ENCODE measurements at regions not wholly inside any gene's neighbourhood (a gene's known extent, or its start where the extent isn't known, plus 50 kb on each side); places are given as distances from the start of the nearest gene placed in this dataset.

- Histone ChIP-seq H3K4me3 (ENCODE audit: insufficient read depth, low read length) (no peak overlapping the region), H4K20me1 (ENCODE audit: insufficient read depth, low read length) (no peaks in the 10 kb centered on the region), H3K4me1 (ENCODE audit: insufficient read depth, low read length) (no peaks in the 10 kb centered on the region), H3K27ac (ENCODE audit: low read depth, low read length) (no peak overlapping the region), H3K79me2 (ENCODE audit: insufficient read depth, low read length) (no peaks in the 10 kb centered on the region), H3K36me3 (ENCODE audit: insufficient read depth, low read length) (no peaks in the 10 kb centered on the region), H3K27me3 (ENCODE audit: insufficient read depth, low read length) (no peaks in the 10 kb centered on the region), H3K4me2 (ENCODE audit: insufficient read depth, low read length) (no peak overlapping the region), H2AFZ (ENCODE audit: low read length) (no peak overlapping the region), H3K9me3 (ENCODE audit: low read depth, low read length) (no peaks in the 10 kb centered on the region)
- DNase-seq (ENCODE audit: insufficient read length, low spot score, missing footprints) = no peak
- TF ChIP-seq CTCF (IDR thresholded peaks at IDR 0.05; ENCODE audit: extremely low read depth, low read depth, low read length) = no peak
Observed at GRCh38 chr2:65765376-65765775, 333.0 kb upstream of the SPRED2 start.

- no peak for TF ChIP-seq CTCF (IDR thresholded peaks at IDR 0.05; ENCODE audit: extremely low read depth, low read depth, low read length)
- H3K27me3 ChIP-seq (ENCODE audit: insufficient read depth, low read length) = no peaks in the 10 kb centered on the region
Observed at GRCh38 chr2:65762068-65762467, 329.7 kb upstream of the SPRED2 start.

GRCh38 chr2:65754219-65754618 is 321.8 kb upstream of the SPRED2 start:
- H3K27me3 ChIP-seq (ENCODE audit: insufficient read depth, low read length) = no peaks in the 10 kb centered on the region
- no peaks in the 10 kb centered on the region for H3K9me3 ChIP-seq (ENCODE audit: low read depth, low read length)
- no peak for DNase-seq (ENCODE audit: insufficient read length, low spot score, missing footprints)
- no peaks in the 10 kb centered on the region for H3K4me1 ChIP-seq (ENCODE audit: insufficient read depth, low read length)
- no peak for TF ChIP-seq CTCF (IDR thresholded peaks at IDR 0.05; ENCODE audit: extremely low read depth, low read depth, low read length)
- no peak overlapping the region for H3K4me3 ChIP-seq (ENCODE audit: insufficient read depth, low read length)
- no peaks in the 10 kb centered on the region for H3K79me2 ChIP-seq (ENCODE audit: insufficient read depth, low read length)
- H3K36me3 ChIP-seq (ENCODE audit: insufficient read depth, low read length) = no peaks in the 10 kb centered on the region
- no peak overlapping the region for H3K4me2 ChIP-seq (ENCODE audit: insufficient read depth, low read length)
- no peak overlapping the region for H2AFZ ChIP-seq (ENCODE audit: low read length)
- H3K27ac ChIP-seq (ENCODE audit: low read depth, low read length) = no peak overlapping the region
- no peaks in the 10 kb centered on the region for H4K20me1 ChIP-seq (ENCODE audit: insufficient read depth, low read length)

More at GRCh38 chr2:65762068-65762467, 329.7 kb upstream of the SPRED2 start:
- no peaks in the 10 kb centered on the region for H4K20me1 ChIP-seq (ENCODE audit: insufficient read depth, low read length)
- no peak overlapping the region for H3K27ac ChIP-seq (ENCODE audit: low read depth, low read length)
- no peaks in the 10 kb centered on the region for H3K79me2 ChIP-seq (ENCODE audit: insufficient read depth, low read length)
- H3K4me2 ChIP-seq (ENCODE audit: insufficient read depth, low read length) = no peak overlapping the region
- no peaks in the 10 kb centered on the region for H3K36me3 ChIP-seq (ENCODE audit: insufficient read depth, low read length)
- no peak overlapping the region for H2AFZ ChIP-seq (ENCODE audit: low read length)
- H3K4me1 ChIP-seq (ENCODE audit: insufficient read depth, low read length) = no peaks in the 10 kb centered on the region
- H3K9me3 ChIP-seq (ENCODE audit: low read depth, low read length) = no peaks in the 10 kb centered on the region
- no peak for DNase-seq (ENCODE audit: insufficient read length, low spot score, missing footprints)
- no peak overlapping the region for H3K4me3 ChIP-seq (ENCODE audit: insufficient read depth, low read length)

GRCh38 chr2:65751408-65751807 is 319.0 kb upstream of the SPRED2 start:
- TF ChIP-seq CTCF (IDR thresholded peaks at IDR 0.05; ENCODE audit: extremely low read depth, low read depth, low read length) = no peak
- Histone ChIP-seq H3K4me3 (ENCODE audit: insufficient read depth, low read length) (no peak overlapping the region), H3K27me3 (ENCODE audit: insufficient read depth, low read length) (no peaks in the 10 kb centered on the region), H3K4me2 (ENCODE audit: insufficient read depth, low read length) (no peak overlapping the region), H2AFZ (ENCODE audit: low read length) (no peak overlapping the region), H3K79me2 (ENCODE audit: insufficient read depth, low read length) (no peaks in the 10 kb centered on the region), H3K36me3 (ENCODE audit: insufficient read depth, low read length) (no peaks in the 10 kb centered on the region), H3K9me3 (ENCODE audit: low read depth, low read length) (no peaks in the 10 kb centered on the region), H3K4me1 (ENCODE audit: insufficient read depth, low read length) (peaks cover 11% of the 10 kb centered on the region), H4K20me1 (ENCODE audit: insufficient read depth, low read length) (no peaks in the 10 kb centered on the region), H3K27ac (ENCODE audit: low read depth, low read length) (no peak overlapping the region)
- DNase-seq (ENCODE audit: insufficient read length, low spot score, missing footprints) = no peak
